ENCODE measurements at regions not wholly inside any gene's neighbourhood (a gene's known extent, or its start where the extent isn't known, plus 50 kb on each side); places are given as distances from the start of the nearest gene placed in this dataset.

DNA sequence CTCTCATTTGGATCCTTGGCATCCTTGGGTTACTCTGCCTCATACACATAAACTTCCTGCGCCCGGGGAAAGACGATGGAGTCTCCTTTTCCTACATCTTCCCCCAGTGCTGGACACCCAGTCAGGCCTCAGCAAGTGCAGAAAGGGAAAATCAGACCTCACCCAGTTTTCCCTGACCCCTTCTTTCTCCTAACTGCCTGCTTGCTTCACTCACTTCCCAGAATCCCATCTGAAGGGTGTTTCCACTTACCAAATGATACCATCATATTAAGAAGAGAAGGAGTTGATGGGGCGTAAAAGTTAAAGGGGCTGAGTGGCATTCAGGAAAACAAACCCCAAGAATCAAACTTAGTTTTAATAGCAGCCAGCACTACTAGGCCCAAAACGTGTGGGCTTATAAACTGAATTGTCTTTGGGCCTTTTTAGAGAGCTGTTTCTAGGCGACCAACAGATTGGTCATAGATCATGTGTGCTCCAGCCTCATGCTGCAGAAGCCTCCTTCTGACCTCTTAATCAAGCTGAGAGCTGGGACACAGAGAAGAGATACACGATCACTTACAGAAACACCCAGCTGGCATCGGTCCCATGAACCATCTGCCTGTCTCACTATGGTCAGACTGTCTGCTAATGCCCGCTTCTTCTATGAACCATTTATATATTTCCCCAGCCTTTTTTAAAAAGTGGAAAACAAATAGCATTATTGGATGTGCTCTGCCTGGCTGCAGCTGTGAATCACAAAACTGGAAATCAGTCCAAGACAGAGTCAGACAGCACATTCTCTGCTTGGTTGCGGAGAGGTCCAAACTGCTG lies 165.7 kb upstream of the SLC14A2 start:
- TF ChIP-seq POLR2AphosphoS5 (IDR thresholded peaks at IDR 0.05) (no peak), EP300 (IDR thresholded peaks at IDR 0.05) (no peak), POLR2A (IDR thresholded peaks at IDR 0.05) (no peak)
- TF ChIP-seq, protein P1, sequence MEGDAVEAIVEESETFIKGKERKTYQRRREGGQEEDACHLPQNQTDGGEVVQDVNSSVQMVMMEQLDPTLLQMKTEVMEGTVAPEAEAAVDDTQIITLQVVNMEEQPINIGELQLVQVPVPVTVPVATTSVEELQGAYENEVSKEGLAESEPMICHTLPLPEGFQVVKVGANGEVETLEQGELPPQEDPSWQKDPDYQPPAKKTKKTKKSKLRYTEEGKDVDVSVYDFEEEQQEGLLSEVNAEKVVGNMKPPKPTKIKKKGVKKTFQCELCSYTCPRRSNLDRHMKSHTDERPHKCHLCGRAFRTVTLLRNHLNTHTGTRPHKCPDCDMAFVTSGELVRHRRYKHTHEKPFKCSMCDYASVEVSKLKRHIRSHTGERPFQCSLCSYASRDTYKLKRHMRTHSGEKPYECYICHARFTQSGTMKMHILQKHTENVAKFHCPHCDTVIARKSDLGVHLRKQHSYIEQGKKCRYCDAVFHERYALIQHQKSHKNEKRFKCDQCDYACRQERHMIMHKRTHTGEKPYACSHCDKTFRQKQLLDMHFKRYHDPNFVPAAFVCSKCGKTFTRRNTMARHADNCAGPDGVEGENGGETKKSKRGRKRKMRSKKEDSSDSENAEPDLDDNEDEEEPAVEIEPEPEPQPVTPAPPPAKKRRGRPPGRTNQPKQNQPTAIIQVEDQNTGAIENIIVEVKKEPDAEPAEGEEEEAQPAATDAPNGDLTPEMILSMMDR (IDR thresholded peaks at IDR 0.05): no peak

Data from stomach (tissue), 4 donors.